ENCODE measurements at regions not wholly inside any gene's neighbourhood (a gene's known extent, or its start where the extent isn't known, plus 50 kb on each side); places are given as distances from the start of the nearest gene placed in this dataset.
A peak's percentile ranks its signal among the peaks of the same experiment; 100 is the strongest.

GRCh38 chr9:89899573-89899972 lies 294.8 kb downstream of the GADD45G start:
- no peak for TF ChIP-seq GATA3 (IDR thresholded peaks at IDR 0.05; ENCODE audit: low read depth, low read length)
- TF ChIP-seq GATA2 (IDR thresholded peaks at IDR 0.05; ENCODE audit: low read depth, low read length): no peak

- TF ChIP-seq GATA2 (IDR thresholded peaks at IDR 0.05; ENCODE audit: low read depth, low read length) (no peak), GATA3 (IDR thresholded peaks at IDR 0.05; ENCODE audit: low read depth, low read length) (no peak)
Measured at GRCh38 chr9:89901920-89902319, 297.1 kb downstream of the GADD45G start.

- no peak for TF ChIP-seq GATA3 (IDR thresholded peaks at IDR 0.05; ENCODE audit: low read depth, low read length)
- no peak for TF ChIP-seq GATA2 (IDR thresholded peaks at IDR 0.05; ENCODE audit: low read depth, low read length)
Measured at GRCh38 chr9:89902450-89903140, 297.8 kb downstream of the GADD45G start.

- TF ChIP-seq GATA3 (IDR thresholded peaks at IDR 0.05; ENCODE audit: low read depth, low read length): no peak
- TF ChIP-seq GATA2 (IDR thresholded peaks at IDR 0.05; ENCODE audit: low read depth, low read length): no peak
Measured at GRCh38 chr9:89903141-89903475, 298.3 kb downstream of the GADD45G start.

GRCh38 chr9:89905606-89906338 lies 301.0 kb downstream of the GADD45G start:
- TF ChIP-seq GATA3 (IDR thresholded peaks at IDR 0.05; ENCODE audit: low read depth, low read length): no peak

- no peak for TF ChIP-seq GATA3 (IDR thresholded peaks at IDR 0.05; ENCODE audit: low read depth, low read length)
Measured at GRCh38 chr9:89911721-89912604, 307.2 kb downstream of the GADD45G start.

GRCh38 chr9:89912605-89912953 lies 307.8 kb downstream of the GADD45G start:
- no peak for TF ChIP-seq GATA3 (IDR thresholded peaks at IDR 0.05; ENCODE audit: low read depth, low read length)
- no peak for TF ChIP-seq GATA2 (IDR thresholded peaks at IDR 0.05; ENCODE audit: low read depth, low read length)

- no peak for TF ChIP-seq GATA3 (IDR thresholded peaks at IDR 0.05; ENCODE audit: low read depth, low read length)
- no peak for TF ChIP-seq GATA2 (IDR thresholded peaks at IDR 0.05; ENCODE audit: low read depth, low read length)
Measured at GRCh38 chr9:89915187-89915586, 310.4 kb downstream of the GADD45G start.

GRCh38 chr9:89916001-89916597 lies 311.3 kb downstream of the GADD45G start:
- no peak for TF ChIP-seq GATA3 (IDR thresholded peaks at IDR 0.05; ENCODE audit: low read depth, low read length)
- no peak for TF ChIP-seq GATA2 (IDR thresholded peaks at IDR 0.05; ENCODE audit: low read depth, low read length)

GRCh38 chr9:89917861-89918260 lies 313.0 kb downstream of the GADD45G start:
- TF ChIP-seq GATA2 (IDR thresholded peaks at IDR 0.05; ENCODE audit: low read depth, low read length) (no peak), GATA3 (IDR thresholded peaks at IDR 0.05; ENCODE audit: low read depth, low read length) (no peak)

GRCh38 chr9:89919171-89919681 lies 314.4 kb downstream of the GADD45G start:
- TF ChIP-seq GATA2 (IDR thresholded peaks at IDR 0.05; ENCODE audit: low read depth, low read length) (no peak), GATA3 (IDR thresholded peaks at IDR 0.05; ENCODE audit: low read depth, low read length) (no peak)

- no peak for TF ChIP-seq GATA2 (IDR thresholded peaks at IDR 0.05; ENCODE audit: low read depth, low read length)
Measured at GRCh38 chr9:89920131-89920530, 315.3 kb downstream of the GADD45G start.

- no peak for TF ChIP-seq GATA2 (IDR thresholded peaks at IDR 0.05; ENCODE audit: low read depth, low read length)
- TF ChIP-seq GATA3 (IDR thresholded peaks at IDR 0.05; ENCODE audit: low read depth, low read length): no peak
Measured at GRCh38 chr9:89920951-89921350, 316.1 kb downstream of the GADD45G start.

GRCh38 chr9:89922099-89922498 lies 317.3 kb downstream of the GADD45G start:
- TF ChIP-seq GATA3 (IDR thresholded peaks at IDR 0.05; ENCODE audit: low read depth, low read length) (no peak), GATA2 (IDR thresholded peaks at IDR 0.05; ENCODE audit: low read depth, low read length) (peak; percentile 63)

All from SH-SY5Y (cell line).